Left cardiac atrium (tissue), 4 donors: ENCODE measurements at regions not wholly inside any gene's neighbourhood (a gene's known extent, or its start where the extent isn't known, plus 50 kb on each side); places are given as distances from the start of the nearest gene placed in this dataset.

Experiments
- ATAC-seq, 2 donors: fragments of 200-7000 bp; cut with Tn5 transposase; one replicate each; pipeline ENCODE4 v1.9.1; 2020; ENCODE audit warnings: mild to moderate bottlenecking in 2 of 2, moderate library complexity in 2 of 2
- DNase-seq: peaks from one replicate; pipeline ENCODE4 v3.0.0-alpha.2; 2020
- intact Hi-C, 2 donors: fragments of 100-400 bp; cut with DNase I; formaldehyde crosslinking; loops; one replicate each; pipeline versions ENCODE4 v1.14.1 to v1.15.1; 2022 to 2023
- donor health status: DM: no; HTN: yes; CAD: no.
- donor health status: DM: no; HTN: yes; CAD: no; lungs with severe emphysema.
- donor health status: DM: yes; HTN: yes; CAD: no.
- donor health status: Dilated cardiomyopathy.

DNA sequence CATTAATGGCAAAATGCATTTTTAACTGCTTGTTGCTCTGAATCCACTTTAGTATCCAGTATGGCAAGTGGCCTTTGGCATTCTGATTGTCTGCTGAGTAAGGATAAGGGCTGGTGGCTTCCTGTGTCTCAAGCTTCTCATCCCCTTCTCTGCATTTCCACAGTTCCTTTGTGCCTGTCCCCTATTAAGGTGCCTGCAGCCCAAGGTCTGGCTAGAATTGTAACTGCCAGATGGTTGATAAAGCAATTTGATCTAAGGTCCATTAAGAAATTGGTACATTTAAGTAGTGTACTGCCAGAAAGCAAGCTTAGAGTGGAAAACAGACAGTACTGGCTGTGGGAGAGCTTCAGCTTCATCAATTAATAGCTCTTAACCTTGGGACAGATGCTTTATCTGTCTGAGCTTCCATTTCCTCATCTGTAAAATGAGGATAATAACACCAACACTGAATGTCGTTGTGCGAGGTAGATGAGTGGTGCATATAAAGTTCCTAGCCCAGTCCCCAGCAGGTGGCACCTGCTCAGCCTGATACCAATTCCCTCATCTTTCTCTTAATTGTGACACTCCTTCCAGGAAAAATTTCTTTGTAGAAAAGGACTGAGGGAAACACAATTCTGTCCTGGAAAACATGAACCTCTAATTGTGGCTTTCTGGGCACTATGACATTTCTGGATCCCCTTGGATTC lies 570.6 kb upstream of the GCFC2 start:
- no peak for ATAC-seq
- intact Hi-C loops: no loop called here
- no peak for DNase-seq

- intact Hi-C loops: no loop called here
- DNase-seq (no peak), ATAC-seq (no peak)
These were observed 570.0 kb upstream of the GCFC2 start for GRCh38 chr2:76280686-76281085.

GRCh38 chr2:76279142-76279541 lies 568.4 kb upstream of the GCFC2 start:
- ATAC-seq (no peak), DNase-seq (no peak)
- intact Hi-C loops: no loop called here

DNA sequence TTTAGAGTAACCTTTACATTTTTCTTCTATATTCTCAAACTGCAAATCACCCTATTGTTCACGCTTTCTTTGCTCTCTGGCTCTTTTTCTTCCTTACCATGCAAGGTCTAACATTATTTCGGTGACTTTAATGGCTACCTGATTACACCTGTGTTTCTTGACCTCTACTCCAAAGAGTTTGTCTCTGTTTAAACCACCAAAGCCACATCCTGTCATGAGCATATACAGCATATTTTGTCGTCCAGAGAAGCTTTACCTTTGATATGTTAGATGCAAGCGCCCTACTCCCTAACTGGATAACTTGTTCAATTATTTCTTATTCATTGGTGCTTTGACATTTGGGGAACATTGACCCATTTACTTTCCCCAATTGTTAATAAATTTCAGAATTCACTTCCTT lies 565.1 kb upstream of the GCFC2 start:
- intact Hi-C loops: no loop called here
- no peak for DNase-seq
- ATAC-seq: no peak

GRCh38 chr2:76274676-76275075 lies 564.0 kb upstream of the GCFC2 start:
- intact Hi-C loops: no loop called here
- no peak for ATAC-seq
- DNase-seq: no peak

DNA sequence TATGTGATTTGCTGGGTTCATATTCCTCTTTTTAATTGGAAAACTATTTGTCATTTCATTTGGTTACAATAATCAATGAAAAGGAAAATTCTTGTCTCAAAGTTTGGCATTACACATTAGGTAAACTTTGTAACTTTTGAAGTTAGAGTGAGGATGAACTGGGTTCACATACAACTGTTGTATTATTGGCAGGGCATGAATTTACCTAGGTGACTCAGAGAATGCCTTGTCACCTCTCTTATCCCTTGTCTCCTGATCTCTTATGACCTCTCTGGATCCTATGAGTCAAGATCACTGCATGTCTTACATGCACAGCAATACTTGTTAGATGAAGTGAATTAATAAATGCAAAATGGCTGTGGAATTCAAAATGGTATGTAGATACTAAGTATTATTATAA lies 563.4 kb upstream of the GCFC2 start:
- intact Hi-C loops: no loop called here
- DNase-seq (no peak), ATAC-seq (no peak)

GRCh38 chr2:76270096-76270710 lies 559.5 kb upstream of the GCFC2 start:
- ATAC-seq (no peak), DNase-seq (no peak)
- intact Hi-C loops: no loop called here

DNA sequence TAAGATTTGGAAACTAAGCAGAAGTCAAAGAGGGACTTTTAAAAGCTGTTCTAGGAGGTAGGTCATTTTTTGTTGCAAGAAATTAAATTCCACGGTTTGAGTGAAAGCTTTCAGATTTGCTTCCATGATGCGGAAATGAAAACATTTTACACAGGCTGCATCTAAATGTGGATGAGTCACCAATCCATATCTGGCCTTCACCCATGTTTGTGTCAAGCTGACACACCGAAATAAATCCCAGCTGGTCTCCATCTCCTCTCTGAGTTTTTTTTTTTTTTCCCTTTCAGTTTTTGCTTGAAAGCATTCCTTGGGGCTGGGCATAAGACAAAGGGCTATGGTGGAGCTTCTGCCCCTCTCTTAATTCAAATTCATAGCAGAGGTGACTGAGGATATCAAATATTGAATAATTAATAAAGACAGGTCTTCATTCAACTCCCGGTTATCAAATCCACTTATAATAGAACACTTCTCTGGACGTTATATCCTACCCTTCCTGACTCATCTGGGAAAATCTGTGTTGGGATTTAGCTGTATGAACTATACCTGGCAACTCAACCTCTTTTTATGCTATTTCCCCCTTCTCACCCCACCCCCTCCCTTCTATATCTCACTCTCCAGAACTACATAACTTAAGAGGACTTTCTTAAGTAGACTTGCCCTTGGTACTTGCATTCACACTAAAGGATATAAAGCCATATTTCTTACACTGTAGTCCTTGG lies 558.3 kb upstream of the GCFC2 start:
- DNase-seq (no peak), ATAC-seq (peak in 1 of 2 donors; percentile 46)
- intact Hi-C loops: no loop called here

DNA sequence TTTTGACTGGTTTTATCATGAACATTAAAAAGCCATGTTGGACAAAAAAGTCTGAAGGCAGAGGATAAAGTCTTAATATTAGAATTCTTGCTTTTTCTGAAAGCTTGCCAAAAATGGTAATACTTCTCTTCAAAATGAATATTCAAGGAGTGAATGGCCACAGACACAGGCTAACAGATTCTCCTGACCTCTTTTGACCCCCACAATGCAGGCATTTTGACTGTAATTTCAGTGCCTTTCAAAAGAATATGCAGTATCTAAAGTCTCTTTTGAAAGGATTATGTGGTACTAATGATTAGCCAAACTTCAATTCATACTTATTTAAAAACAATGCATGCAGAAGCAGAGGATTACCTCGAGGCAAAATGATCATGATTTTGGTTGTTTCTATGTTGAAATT lies 557.8 kb upstream of the GCFC2 start:
- DNase-seq (no peak), ATAC-seq (no peak)
- intact Hi-C loops: no loop called here

GRCh38 chr2:76257802-76258201 lies 547.1 kb upstream of the GCFC2 start:
- no peak for DNase-seq
- ATAC-seq: no peak
- intact Hi-C loops: no loop called here

GRCh38 chr2:76256458-76257088 lies 545.9 kb upstream of the GCFC2 start:
- DNase-seq (no peak), ATAC-seq (no peak)

GRCh38 chr2:76252704-76253103 lies 542.0 kb upstream of the GCFC2 start:
- ATAC-seq (no peak), DNase-seq (no peak)
- intact Hi-C loops: no loop called here

More at GRCh38 chr2:76256458-76257088, 545.9 kb upstream of the GCFC2 start:
- intact Hi-C loops: no loop called here

- ATAC-seq: no peak
- DNase-seq: no peak
These were observed 540.6 kb upstream of the GCFC2 start for GRCh38 chr2:76251342-76251741.

DNA sequence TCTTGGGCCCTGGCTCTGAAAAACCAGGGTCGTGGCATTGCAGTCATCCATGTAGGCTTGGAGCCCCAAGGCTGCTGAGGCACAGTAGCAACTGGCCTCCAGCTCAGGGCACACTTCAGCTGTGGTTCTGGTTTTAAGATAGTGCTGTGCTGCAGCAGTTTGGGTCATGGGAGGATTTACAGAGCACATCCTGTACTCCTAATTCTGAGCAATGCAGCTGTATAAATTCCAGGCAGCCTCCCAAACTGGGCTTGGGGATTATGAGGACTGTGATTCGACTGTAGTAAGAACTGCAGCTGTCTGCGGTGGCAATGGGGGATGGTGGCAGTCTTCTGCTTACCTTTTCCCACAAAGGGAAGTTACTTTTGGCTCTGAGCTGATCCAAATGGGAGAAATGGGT lies 536.3 kb upstream of the GCFC2 start:
- intact Hi-C loops: no loop called here
- no peak for ATAC-seq

More at GRCh38 chr2:76251342-76251741, 540.6 kb upstream of the GCFC2 start:
- intact Hi-C loops: no loop called here

GRCh38 chr2:76211991-76212985 lies 501.6 kb upstream of the GCFC2 start:
- intact Hi-C loops: no loop called here
- ATAC-seq: no peak
- DNase-seq: no peak

More for the DNA sequence above, 536.3 kb upstream of the GCFC2 start:
- DNase-seq: no peak

DNA sequence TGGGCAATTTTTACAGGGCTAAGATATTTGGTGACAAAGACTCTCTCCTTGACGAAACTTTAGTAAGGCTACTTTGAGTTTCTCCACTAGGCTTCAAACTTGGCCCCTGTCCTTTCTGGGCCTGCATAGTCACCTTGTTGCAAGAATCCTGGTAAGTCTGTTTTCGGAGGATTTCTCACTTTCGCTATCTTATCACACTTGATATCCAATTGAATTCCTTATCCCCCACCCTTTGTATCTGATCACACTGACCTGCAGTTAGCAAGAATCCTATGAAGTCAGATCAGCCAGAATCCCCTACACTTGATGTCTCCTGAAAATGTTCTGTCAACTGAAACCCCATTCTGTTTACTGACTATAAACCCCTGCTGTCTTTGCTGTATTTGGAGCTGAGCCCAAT lies 499.8 kb upstream of the GCFC2 start:
- ATAC-seq (no peak), DNase-seq (no peak)
- intact Hi-C loops: no loop called here

DNA sequence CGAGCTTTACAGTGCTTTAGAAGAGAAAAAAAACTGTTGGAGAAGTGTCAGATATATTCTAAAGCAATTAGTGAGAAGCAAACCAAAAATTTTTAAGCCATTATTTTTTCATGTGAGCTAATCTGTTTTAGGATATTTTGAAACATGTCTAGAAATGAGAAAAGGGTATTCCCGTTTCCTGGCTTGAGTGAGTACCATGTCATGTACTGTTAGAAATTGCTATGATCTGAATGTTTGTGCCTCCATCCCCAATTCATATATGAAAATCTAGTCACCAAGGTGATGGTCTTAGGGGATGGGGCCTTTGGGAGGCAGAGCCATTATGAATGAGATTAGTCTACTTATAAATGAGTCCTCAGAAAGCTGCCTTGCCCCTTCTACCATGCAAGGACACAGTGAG lies 493.3 kb upstream of the GCFC2 start:
- intact Hi-C loops: no loop called here
- ATAC-seq (no peak), DNase-seq (no peak)

DNA sequence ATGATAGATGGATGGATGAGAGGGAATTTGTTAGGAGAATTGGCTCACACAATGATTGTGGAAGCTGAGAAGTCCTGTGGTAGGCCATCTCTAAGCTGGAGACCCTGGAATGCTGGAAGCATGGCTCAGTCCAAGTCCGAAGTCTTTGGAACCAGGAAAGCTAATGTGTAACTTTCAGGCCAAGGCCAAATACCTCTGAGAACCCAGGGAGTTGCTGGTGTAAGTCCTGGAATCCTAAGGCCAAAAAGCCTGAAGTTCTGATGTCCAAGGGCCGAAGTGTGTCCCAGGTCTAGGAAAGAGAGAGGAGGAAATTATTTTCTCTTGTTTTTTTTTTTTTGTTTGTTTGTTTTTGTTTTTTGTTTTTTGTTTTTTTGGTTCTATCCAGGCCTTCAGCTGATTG lies 492.2 kb upstream of the GCFC2 start:
- no peak for DNase-seq
- no peak for ATAC-seq
- intact Hi-C loops: no loop called here
